PFSK-1 (cell line): ENCODE measurements at regions not wholly inside any gene's neighbourhood (a gene's known extent, or its start where the extent isn't known, plus 50 kb on each side); places are given as distances from the start of the nearest gene placed in this dataset.

Experiments
- FOXP2 ChIP-seq: optimal IDR thresholded peaks from 2 replicates; pipeline ENCODE3; 2011; ENCODE audit warnings: borderline replicate concordance, control low read depth, inconsistent platforms; ENCODE audit not compliant: insufficient read depth; ENCODE audit errors: extremely low read length, extremely low read depth
- POLR2AphosphoS5 ChIP-seq: IDR thresholded peaks from 2 replicates; pipeline ENCODE4 v1.6.1; 2012; ENCODE audit warnings: low read depth, mild to moderate bottlenecking, control low read depth, low read length, moderate library complexity
- REST ChIP-seq, 2 experiments: IDR thresholded peaks; 2 replicates each; pipeline versions ENCODE4 v1.6.1 to v1.8.0; 2011 to 2012; ENCODE audit warnings: low read depth in 2 of 2, low read length in 2 of 2, control low read depth in 1 of 2, inconsistent platforms in 1 of 2, mild to moderate bottlenecking in 1 of 2, moderate library complexity in 1 of 2; ENCODE audit not compliant: insufficient read depth in 1 of 2
- SIN3A ChIP-seq: IDR thresholded peaks from 2 replicates; pipeline ENCODE4 v1.6.1; 2012; ENCODE audit warnings: mild to moderate bottlenecking, low read length, moderate library complexity, borderline replicate concordance; ENCODE audit not compliant: insufficient read depth
- TAF1 ChIP-seq: IDR thresholded peaks from 2 replicates; pipeline ENCODE4 v1.6.1; 2012; ENCODE audit warnings: low read length, control low read depth, borderline replicate concordance; ENCODE audit not compliant: insufficient read depth

GRCh38 chr1:55347866-55348265, 132.7 kb upstream of the USP24 start:
- TF ChIP-seq FOXP2, result no peak
- TF ChIP-seq REST (IDR thresholded peaks at IDR 0.05; ENCODE audit: insufficient read depth in 1 of 2, low read depth in 2 of 2, low read length in 2 of 2), result no peak
- no peak for TF ChIP-seq POLR2AphosphoS5
- TF ChIP-seq TAF1, result no peak

DNA sequence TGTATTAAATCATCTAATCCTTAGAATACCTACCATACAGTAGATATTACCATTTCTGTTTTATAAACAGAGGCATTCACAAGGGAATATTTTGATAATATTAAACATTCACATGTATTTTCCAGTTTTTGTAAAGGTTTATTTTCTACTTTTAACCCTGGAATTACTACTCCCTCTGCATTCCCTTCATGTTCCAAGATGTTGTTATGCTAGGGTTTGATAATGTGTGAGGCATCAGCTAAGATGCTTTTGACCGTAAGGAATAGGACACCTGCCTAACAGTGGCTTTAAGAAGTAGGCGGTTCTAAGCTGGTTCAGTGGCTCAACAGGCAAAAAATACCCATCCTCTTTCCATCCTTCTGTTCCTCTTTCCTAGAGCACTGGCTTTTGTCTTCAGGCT, 131.9 kb upstream of the USP24 start:
- TF ChIP-seq TAF1 (no peak), SIN3A (no peak), FOXP2 (no peak), POLR2AphosphoS5 (no peak), REST (IDR thresholded peaks at IDR 0.05; ENCODE audit: insufficient read depth in 1 of 2, low read depth in 2 of 2, low read length in 2 of 2) (no peak)

DNA sequence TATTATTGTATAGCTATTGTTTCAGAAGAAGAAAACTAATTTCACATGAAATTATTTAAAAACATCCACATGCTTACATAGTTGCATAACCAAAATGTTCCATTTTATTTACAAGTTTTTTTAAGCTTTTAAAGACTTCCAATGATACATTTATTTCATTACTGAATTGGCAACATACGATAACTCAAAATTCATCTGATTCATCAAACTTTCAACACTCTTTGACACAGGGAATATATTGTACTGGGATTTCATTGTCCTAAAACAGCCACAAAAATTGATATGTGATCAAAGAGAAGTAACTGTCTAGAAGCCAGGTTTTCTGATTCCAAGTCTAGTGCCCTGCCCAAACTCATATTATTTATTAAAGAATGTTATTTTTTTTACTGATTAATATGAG, 131.4 kb upstream of the USP24 start:
- no peak for TF ChIP-seq FOXP2
- no peak for TF ChIP-seq REST (IDR thresholded peaks at IDR 0.05; ENCODE audit: insufficient read depth in 1 of 2, low read depth in 2 of 2, low read length in 2 of 2)
- no peak for TF ChIP-seq POLR2AphosphoS5
- TF ChIP-seq TAF1, result no peak
- TF ChIP-seq SIN3A, result no peak

DNA sequence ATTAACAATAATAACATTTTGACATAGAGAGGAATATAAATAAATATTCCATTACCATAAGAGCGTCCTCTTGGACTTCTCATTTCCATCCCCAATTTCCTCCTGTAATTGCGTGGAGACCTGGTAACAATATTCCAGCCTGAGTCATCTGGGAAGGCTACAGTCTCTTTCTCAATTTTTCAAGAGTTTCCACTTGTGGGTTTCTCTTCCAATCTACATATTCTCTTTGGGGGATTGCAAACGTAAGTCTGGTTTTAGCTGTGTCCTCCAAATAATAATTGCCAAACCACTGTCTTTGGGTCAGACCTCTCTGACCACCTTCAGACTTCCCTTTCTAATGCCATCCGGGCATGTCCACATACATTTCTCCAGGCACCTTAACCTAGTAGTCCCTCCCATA, 124.5 kb upstream of the USP24 start:
- no peak for TF ChIP-seq SIN3A
- TF ChIP-seq TAF1, result no peak
- no peak for TF ChIP-seq REST (IDR thresholded peaks at IDR 0.05; ENCODE audit: insufficient read depth in 1 of 2, low read depth in 2 of 2, low read length in 2 of 2)
- no peak for TF ChIP-seq POLR2AphosphoS5
- no peak for TF ChIP-seq FOXP2

GRCh38 chr1:55338448-55338820, 123.3 kb upstream of the USP24 start:
- TF ChIP-seq TAF1 (no peak), SIN3A (no peak), REST (IDR thresholded peaks at IDR 0.05; ENCODE audit: insufficient read depth in 1 of 2, low read depth in 2 of 2, low read length in 2 of 2) (no peak), POLR2AphosphoS5 (no peak), FOXP2 (no peak)
